ENCODE measurements at regions not wholly inside any gene's neighbourhood (a gene's known extent, or its start where the extent isn't known, plus 50 kb on each side); places are given as distances from the start of the nearest gene placed in this dataset.

DNA sequence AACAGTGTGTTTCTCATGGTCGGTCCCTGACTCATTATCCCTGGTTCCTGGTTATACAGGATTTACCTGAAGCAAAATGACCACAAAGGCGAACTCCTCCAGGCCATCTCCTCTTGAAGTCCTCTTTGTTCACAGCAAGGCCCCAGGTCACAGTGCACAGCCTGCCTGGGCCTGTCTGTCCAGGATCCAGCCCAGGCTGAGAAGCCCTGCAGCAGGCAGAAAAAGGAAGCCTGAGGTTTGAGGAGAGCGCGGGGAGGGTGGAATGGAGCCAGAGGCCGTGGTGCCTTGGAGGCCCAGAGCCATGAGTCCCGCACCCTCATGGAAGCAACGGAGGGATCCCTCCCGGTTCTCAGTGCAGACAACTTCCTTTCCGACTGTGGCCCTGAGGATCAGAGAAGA is 136.8 kb upstream of the IRF2BP2 start:
- no peak for DNase-seq

DNA sequence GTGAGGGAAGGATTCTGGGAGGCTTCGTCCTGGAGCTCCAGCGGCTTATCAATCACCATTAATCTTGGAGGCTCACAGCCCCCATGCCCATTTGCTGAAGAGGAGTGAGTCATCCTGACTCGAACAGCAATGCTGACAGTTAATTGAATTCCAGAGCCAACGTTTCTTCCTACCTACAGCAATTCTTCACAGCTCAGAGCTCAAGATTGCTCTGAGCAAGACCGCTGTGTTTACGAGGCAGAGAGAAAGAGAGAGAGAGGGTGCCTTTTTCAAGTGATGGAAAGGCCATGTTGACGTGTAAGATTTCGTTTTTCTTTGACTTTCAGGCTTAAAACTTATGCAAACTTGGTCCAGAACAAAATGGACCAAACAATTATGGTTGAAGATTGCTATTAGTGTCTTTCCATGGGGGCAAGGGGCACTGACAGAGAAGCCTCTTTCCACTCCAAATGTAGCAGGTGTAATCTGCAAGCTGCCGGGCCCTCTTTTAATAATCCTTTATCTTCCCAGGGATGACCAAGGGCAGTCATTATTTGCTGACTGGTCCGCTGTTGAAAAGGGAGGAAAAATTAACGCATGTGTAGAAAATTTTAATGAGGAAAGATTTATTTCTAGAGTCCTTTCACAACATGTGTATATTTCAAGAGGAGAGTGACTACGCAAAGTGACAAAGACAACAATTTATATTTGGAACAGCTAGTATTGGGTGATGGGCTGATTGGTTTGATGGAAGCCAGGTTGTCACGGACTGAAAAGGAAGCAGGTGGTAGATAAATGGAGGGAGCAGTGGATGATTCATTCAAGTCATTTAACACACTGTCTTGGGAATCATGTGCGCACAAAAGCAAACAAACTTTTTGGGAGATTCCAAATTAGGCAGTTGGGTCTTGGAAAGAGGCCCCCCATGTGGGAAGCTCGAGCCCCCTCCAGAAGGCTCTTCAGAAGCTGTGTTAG is 136.1 kb upstream of the IRF2BP2 start:
- DNase-seq, result no peak

- DNase-seq, result no peak
Measured at GRCh38 chr1:234745276-234745675, 135.3 kb upstream of the IRF2BP2 start.

DNA sequence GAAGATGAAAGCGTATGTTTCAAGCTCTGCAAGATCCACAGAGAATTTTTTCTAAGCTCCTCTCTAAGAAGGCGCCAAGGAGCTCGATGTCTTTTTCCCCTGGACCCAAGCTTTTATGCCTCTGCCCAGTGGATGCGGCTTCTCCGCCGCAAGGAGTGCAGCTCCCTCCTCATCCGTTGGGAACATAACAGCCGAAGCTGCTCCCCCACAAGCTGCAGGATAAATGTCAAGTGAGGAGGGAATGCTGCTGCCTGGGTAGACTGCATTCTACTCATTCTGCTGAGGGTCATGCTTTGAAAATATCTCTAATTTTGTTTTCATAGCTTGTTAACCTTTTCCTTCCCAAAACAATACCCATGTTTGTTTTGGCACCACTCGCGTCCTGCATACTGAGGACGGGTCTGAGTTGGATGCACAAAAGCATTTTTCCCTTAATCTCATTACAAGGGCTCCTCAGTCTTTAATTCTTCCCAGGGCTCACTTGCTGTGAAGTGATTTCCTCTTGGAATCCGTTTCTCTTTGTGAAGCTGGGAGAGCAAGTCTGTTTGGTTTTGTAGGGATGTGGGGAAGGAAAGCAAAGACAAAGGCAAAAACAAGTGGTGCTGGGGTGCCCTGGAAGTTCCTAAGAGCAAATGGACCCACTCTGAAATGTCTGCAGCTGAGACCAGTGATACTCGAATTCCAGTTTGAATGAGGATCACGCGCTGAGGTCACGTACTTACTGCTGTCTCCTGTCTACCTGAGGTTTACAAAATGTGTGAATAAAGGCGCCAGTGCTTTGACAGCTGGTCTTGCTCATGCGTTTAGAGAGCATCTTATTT is 134.0 kb upstream of the IRF2BP2 start:
- DNase-seq, result no peak

GRCh38 chr1:234742622-234743021 is 132.6 kb upstream of the IRF2BP2 start:
- no peak for DNase-seq

GRCh38 chr1:234737967-234738314 is 128.0 kb upstream of the IRF2BP2 start:
- no peak for DNase-seq

- DNase-seq, result no peak
Measured at GRCh38 chr1:234735916-234736315, 125.9 kb upstream of the IRF2BP2 start.

DNA sequence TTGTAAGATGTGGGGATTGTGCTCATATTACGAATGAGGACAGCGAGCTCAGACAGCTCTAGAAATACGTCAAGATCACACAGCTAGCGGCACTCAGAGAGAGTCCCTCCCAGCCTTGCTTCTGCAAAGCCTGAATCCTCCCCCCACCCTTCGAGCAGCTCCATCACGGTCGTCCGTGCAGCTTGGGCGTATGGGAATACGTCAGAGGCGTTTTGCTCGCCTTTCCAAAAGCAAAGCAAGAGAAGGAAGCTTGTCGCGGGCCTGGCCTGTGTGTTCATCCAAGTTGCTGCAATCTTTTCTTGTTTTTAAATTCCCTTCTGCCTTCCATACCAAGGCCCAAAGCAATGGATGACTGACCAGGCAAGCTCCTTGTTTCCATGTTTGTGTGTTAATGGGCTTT is 125.5 kb upstream of the IRF2BP2 start:
- DNase-seq, result no peak

- DNase-seq, result no peak
Measured at GRCh38 chr1:234734869-234735268, 124.9 kb upstream of the IRF2BP2 start.

GRCh38 chr1:234734412-234734835 is 124.4 kb upstream of the IRF2BP2 start:
- DNase-seq, result no peak

DNA sequence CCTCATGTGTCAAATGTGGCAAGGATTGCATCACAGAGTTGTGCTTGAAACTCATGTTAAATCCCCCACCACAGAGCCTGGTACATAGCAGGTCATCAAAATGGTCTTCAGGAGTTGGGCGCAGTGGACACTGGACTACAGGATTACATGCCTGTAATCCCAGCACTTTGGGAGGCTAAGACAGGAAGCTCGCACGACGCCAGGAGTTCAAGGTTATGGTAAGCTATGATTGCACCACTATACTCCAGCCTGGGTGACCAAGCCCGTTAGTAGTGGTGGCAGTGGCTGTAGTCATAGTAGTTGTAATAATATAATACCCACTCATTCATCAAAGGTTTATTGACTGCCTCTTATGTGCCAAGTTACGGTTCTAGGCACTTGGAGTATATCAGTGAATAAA is 123.4 kb upstream of the IRF2BP2 start:
- DNase-seq, result no peak

- no peak for DNase-seq
Measured at GRCh38 chr1:234732671-234733390, 122.9 kb upstream of the IRF2BP2 start.

- DNase-seq, result no peak
Measured at GRCh38 chr1:234732260-234732659, 122.3 kb upstream of the IRF2BP2 start.

DNA sequence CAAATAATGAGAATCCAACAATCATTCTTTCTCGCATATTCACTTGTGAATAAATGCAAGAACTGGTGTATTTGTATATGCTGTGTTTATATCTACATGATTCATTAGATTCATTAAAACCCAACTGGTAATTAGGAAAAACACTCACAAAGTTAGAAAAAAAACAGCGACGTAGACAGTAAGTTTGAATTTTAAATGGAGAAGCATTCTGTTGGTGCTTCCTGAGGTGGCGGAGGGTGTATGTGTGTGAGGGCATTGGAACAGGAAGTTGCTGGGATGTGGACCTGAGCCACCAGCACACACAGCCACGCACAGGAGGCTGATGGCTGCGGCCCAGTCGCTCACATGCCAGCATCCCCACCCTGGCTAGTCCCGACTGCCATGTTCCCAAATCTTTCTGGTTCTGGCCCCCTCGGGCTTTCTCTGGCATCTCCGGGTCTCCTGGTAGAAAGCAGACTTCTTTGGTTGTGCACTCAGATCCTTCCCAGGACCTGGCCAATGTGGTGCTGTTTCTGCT is 121.6 kb upstream of the IRF2BP2 start:
- DNase-seq, result no peak

GRCh38 chr1:234730770-234731568 is 121.0 kb upstream of the IRF2BP2 start:
- no peak for DNase-seq

- DNase-seq, result no peak
Measured at GRCh38 chr1:234730475-234730769, 120.4 kb upstream of the IRF2BP2 start.

DNA sequence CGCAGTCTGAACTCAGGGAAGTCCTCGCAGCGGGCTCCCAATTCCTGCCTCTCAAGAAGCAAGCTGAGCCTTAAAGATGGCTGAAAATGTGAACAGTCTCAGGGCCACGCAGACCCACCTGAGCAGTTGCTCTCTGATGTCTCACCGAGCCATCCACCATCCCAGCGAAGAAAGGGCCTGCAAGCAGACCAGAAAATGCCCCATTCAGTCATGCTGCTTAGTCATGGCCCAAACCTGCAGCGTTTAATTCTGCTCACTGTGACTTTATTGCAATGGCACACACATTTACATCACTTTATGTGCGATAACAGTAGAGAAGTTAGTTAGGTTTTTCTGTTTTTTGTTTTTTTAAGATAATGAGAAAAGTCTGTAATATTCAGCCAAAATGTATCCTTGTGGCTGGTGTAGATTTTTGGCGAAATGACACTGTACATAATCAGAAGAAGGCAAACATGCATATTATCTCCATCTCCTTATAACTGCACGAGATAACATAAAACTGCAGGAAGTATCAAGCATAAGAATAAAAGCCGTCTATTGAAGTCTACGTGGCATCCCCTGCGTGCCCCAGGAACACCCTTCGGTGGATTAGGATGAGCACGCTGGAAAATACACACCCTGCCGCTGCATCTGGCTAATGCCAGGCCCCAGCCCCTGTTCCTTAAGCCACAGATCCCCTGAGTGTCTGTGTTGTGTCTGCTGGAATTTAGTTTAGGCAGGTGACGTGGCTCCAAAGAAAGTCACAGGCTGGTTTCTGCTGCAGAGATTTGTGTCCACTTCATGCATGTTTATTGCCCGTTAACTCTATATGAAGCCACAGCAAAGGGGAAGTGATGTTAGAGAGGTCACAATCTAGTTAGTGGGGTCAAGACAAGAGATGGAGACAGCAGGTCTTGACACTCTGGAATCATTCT is 119.8 kb upstream of the IRF2BP2 start:
- no peak for DNase-seq

GRCh38 chr1:234728740-234729139 is 118.8 kb upstream of the IRF2BP2 start:
- no peak for DNase-seq

DNA sequence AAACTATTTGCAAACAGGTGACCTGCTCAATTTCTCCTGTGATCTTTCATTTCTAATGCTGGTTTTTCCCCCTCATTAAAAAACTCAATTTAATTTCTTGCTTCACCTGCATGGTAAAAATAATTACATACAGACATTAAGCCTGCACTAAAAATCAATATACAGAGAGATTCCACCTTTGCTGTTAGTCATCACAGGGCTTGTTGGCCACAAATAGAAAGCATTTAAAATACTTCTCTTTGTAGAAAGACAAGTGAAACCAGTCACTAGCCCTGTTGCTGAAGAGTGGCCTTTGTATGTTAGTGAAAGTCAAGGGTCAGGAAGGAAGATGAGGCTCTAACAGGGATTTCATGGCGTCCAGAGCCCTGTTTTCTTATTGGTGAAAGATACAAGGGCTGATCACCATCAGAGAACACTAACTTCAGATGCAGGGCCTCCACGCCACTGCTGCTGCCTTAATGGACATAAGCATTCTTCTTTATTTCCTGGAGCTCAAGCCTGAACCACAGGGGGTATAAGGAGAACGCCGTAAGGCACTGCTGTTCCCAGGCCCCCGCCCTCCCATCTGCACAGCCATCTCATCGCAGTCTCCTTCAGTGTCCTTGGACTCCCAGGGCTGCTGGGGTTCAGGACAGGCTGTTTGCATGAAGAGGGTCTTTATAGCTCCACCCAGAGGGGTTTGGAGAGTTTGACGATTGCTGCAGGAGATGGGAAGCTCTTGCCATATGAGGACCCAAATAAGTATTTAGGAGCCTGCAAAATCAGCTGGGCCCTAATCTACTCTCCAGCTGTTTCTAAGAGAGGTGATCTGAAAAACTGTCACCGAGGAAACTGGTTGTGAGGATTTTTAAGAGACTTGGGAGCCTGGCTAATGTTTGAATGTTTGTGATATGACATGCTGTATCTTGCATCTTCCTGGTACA is 117.3 kb upstream of the IRF2BP2 start:
- no peak for DNase-seq

DNA sequence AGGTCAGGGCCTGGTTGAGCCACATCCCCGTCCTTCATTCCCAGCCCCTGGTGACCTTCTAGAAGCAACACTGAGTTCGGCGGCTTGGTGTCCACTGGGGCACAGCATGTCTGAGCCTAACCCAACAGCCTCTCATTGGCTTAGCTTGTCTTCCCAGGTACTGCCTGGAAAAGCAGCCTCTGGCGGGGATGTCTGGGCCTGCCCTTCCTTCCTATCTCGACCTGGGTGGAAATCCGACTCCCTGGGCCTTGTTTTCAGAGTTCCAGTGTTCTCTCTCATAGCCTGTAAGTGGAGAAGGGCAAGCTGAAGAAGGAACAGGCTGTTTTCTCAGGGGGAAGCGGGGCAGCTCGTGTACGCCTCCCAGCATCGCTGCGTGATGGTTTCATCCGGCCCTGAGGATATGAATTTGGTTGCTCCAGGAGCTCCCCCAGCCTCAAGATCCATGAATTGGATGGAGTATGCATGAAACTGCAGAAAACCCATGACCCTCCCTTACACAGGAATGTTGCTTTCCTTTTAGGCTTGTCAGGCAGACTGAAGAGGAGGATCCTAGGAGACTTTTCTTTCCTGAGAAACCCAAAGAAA is 116.5 kb upstream of the IRF2BP2 start:
- DNase-seq, result no peak

Measured in NCI-H1930 (cell line).